ENCODE measurements at regions not wholly inside any gene's neighbourhood (a gene's known extent, or its start where the extent isn't known, plus 50 kb on each side); places are given as distances from the start of the nearest gene placed in this dataset.

GRCh38 chr11:19395050-19395449 lies 154.3 kb upstream of the E2F8 start:
- Histone ChIP-seq H3K4me2 (ENCODE audit: low read length) (no peak overlapping the region), H3K9me2 (replicated peaks; ENCODE audit: control insufficient read depth, low read length) (no peaks in the 10 kb centered on the region), H3K27me3 (ENCODE audit: control insufficient read depth, low read length) (peaks cover 2% of the 10 kb centered on the region), H3K4me3 (ENCODE audit: low read length) (no peak overlapping the region), H3K27ac (ENCODE audit: low read depth, low read length) (no peak overlapping the region), H3K4me1 (ENCODE audit: control insufficient read depth, low read length) (no peaks in the 10 kb centered on the region), H3K79me2 (ENCODE audit: control insufficient read depth, low read length) (no peaks in the 10 kb centered on the region), H3K9me3 (ENCODE audit: control insufficient read depth, insufficient read depth, low read length) (no peaks in the 10 kb centered on the region), H3F3A (ENCODE audit: control insufficient read depth, insufficient read depth) (no peaks in the 10 kb centered on the region), H3K36me3 (ENCODE audit: control insufficient read depth, low read length) (no peaks in the 10 kb centered on the region), H4K20me1 (ENCODE audit: control insufficient read depth, insufficient read depth, low read depth, low read length) (no peaks in the 10 kb centered on the region)
- no peak for TF ChIP-seq EZH2phosphoT487 (IDR thresholded peaks at IDR 0.05; ENCODE audit: borderline replicate concordance, low read length)
- no peak for TF ChIP-seq CTCF (IDR thresholded peaks at IDR 0.05; ENCODE audit: low read depth, low read length, poor library complexity, severe bottlenecking)

DNA sequence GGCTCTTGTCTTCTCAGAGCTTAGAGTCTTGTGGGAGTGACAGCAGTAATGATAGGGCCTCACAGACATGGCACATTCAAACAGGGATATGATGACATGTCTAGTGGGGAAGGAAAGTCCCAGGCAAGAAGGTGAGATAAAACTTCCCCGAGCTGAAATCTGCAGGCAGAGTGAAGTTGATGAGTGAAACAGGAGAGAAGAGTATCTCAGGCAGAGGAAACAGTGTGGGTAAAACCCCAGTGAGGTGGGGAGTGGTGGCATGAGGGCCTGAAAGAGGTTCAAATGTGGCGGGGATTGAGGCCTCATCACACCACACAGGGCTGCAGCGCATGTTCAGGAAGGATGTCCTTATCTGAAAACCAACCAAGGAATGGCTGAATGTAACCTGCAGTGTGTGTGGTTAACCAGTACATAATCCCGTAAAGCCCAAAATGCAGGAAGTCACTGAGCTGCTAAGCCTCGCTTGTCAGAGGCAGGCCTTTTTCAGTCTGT lies 153.8 kb upstream of the E2F8 start:
- no peak overlapping the region for H3K4me2 ChIP-seq (ENCODE audit: low read length)
- H3F3A ChIP-seq (ENCODE audit: control insufficient read depth, insufficient read depth) = no peaks in the 10 kb centered on the region
- no peaks in the 10 kb centered on the region for H4K20me1 ChIP-seq (ENCODE audit: control insufficient read depth, insufficient read depth, low read depth, low read length)
- H3K79me2 ChIP-seq (ENCODE audit: control insufficient read depth, low read length) = no peaks in the 10 kb centered on the region
- H3K9me2 ChIP-seq (replicated peaks; ENCODE audit: control insufficient read depth, low read length) = no peaks in the 10 kb centered on the region
- no peak overlapping the region for H3K27ac ChIP-seq (ENCODE audit: low read depth, low read length)
- no peak overlapping the region for H3K4me3 ChIP-seq (ENCODE audit: low read length)
- no peaks in the 10 kb centered on the region for H3K9me3 ChIP-seq (ENCODE audit: control insufficient read depth, insufficient read depth, low read length)
- TF ChIP-seq EZH2phosphoT487 (IDR thresholded peaks at IDR 0.05; ENCODE audit: borderline replicate concordance, low read length) (no peak), CTCF (IDR thresholded peaks at IDR 0.05; ENCODE audit: low read depth, low read length, poor library complexity, severe bottlenecking) (no peak)
- peaks cover 2% of the 10 kb centered on the region for H3K27me3 ChIP-seq (ENCODE audit: control insufficient read depth, low read length)
- H3K4me1 ChIP-seq (ENCODE audit: control insufficient read depth, low read length) = no peaks in the 10 kb centered on the region
- H3K36me3 ChIP-seq (ENCODE audit: control insufficient read depth, low read length) = no peaks in the 10 kb centered on the region

DNA sequence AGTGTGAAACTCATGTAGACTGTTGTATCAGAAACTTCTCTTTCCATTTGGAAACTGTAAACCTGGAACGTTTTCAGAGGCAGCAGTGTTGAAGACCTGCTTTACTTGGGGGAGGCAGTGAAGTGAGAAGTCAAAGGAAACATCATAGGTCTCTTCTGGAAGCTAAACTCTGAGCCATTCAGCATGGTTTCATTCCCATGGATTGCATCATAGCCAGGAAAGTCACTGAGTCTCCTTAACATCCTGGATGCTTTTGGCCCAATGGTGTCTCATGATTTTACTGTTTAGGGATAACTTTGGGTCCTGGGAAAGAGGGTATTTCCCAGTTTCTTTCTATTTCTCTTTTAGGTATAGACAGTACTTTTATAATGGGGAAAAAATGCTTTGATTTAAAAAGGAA lies 153.2 kb upstream of the E2F8 start:
- H3K4me2 ChIP-seq (ENCODE audit: low read length) = no peak overlapping the region
- H3K79me2 ChIP-seq (ENCODE audit: control insufficient read depth, low read length) = no peaks in the 10 kb centered on the region
- H3K27ac ChIP-seq (ENCODE audit: low read depth, low read length) = no peak overlapping the region

More for the DNA sequence above, 153.2 kb upstream of the E2F8 start:
- Histone ChIP-seq H3F3A (ENCODE audit: control insufficient read depth, insufficient read depth) (no peaks in the 10 kb centered on the region), H3K9me2 (replicated peaks; ENCODE audit: control insufficient read depth, low read length) (no peaks in the 10 kb centered on the region), H3K27me3 (ENCODE audit: control insufficient read depth, low read length) (peaks cover 2% of the 10 kb centered on the region; the same call in 1 of the 2 replicates), H3K36me3 (ENCODE audit: control insufficient read depth, low read length) (no peaks in the 10 kb centered on the region), H3K9me3 (ENCODE audit: control insufficient read depth, insufficient read depth, low read length) (no peaks in the 10 kb centered on the region), H3K4me3 (ENCODE audit: low read length) (no peak overlapping the region), H3K4me1 (ENCODE audit: control insufficient read depth, low read length) (no peaks in the 10 kb centered on the region), H4K20me1 (ENCODE audit: control insufficient read depth, insufficient read depth, low read depth, low read length) (no peaks in the 10 kb centered on the region)
- TF ChIP-seq EZH2phosphoT487 (IDR thresholded peaks at IDR 0.05; ENCODE audit: borderline replicate concordance, low read length) (no peak), CTCF (IDR thresholded peaks at IDR 0.05; ENCODE audit: low read depth, low read length, poor library complexity, severe bottlenecking) (no peak)
